ENCODE measurements at regions not wholly inside any gene's neighbourhood (a gene's known extent, or its start where the extent isn't known, plus 50 kb on each side); places are given as distances from the start of the nearest gene placed in this dataset.

DNA sequence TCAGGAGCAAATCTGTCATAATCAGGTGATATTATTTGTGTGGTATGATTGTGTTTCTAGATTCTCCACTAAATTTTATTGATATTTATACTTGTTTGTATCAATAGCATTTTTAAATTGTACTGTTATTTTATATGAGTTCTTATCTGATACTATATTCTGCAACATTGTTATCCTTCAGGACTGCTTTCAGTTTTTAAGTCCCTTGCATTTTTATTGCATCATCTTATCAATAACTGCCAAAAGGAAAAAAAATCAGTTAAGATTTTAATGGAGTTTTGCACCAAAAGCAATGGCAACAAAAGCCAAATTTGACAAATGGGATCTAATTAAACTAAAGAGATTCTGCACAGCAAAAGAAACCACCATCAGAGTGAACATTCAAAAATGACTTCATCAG is 741.3 kb upstream of the CTNND2 start (continued):
- TF ChIP-seq, protein P1, sequence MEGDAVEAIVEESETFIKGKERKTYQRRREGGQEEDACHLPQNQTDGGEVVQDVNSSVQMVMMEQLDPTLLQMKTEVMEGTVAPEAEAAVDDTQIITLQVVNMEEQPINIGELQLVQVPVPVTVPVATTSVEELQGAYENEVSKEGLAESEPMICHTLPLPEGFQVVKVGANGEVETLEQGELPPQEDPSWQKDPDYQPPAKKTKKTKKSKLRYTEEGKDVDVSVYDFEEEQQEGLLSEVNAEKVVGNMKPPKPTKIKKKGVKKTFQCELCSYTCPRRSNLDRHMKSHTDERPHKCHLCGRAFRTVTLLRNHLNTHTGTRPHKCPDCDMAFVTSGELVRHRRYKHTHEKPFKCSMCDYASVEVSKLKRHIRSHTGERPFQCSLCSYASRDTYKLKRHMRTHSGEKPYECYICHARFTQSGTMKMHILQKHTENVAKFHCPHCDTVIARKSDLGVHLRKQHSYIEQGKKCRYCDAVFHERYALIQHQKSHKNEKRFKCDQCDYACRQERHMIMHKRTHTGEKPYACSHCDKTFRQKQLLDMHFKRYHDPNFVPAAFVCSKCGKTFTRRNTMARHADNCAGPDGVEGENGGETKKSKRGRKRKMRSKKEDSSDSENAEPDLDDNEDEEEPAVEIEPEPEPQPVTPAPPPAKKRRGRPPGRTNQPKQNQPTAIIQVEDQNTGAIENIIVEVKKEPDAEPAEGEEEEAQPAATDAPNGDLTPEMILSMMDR (conservative IDR thresholded peaks at IDR 0.05; ENCODE audit: low read depth in 2 of 2), result no peak
- TF ChIP-seq EZH2 (IDR thresholded peaks at IDR 0.05; ENCODE audit: low read depth, unreplicated experiment), result no peak
- no peak for TF ChIP-seq ZNF114 (CRISPR knock-in tag; IDR thresholded peaks at IDR 0.05)

DNA sequence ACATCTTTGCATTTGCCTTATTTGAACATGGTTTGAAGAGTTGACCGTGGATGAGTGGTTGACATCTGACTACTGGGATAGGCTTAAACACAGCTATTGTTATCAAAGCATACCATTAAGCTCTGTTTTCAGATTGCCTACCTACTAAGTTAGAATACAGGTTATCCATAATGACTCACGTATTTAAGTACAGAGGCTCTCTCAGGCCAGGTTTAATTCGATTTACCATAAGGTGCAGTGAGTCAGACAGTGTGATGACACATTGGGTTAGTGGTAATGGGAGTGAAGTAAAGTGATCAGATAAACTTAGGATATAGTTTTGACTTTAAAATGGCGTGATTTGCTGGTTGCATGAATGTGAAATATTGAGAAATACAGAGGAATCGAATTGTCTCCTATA is 732.0 kb upstream of the CTNND2 start:
- no peak for DNase-seq (ENCODE audit: low spot score)
- Histone ChIP-seq H4K20me1 (replicated peaks; ENCODE audit: insufficient read depth) (no peaks in the 10 kb centered on the region), H3K36me3 (ENCODE audit: insufficient read depth) (no peaks in the 10 kb centered on the region), H2AFZ (no peak overlapping the region), H3K27ac (ENCODE audit: low read depth) (no peak overlapping the region), H3K4me1 (ENCODE audit: insufficient read depth) (no peaks in the 10 kb centered on the region; the same call in 1 of the 2 replicates), H3F3A (replicated peaks; ENCODE audit: low read depth) (no peaks in the 10 kb centered on the region), H3K4me3 (no peak overlapping the region), H3K9me2 (ENCODE audit: insufficient read depth) (no peaks in the 10 kb centered on the region), H3K27me3 (ENCODE audit: insufficient read depth) (no peaks in the 10 kb centered on the region), H3K4me2 (no peak overlapping the region), H3K79me2 (replicated peaks; ENCODE audit: insufficient read depth) (peaks cover 5% of the 10 kb centered on the region)
- ATAC-seq, result no peak
- Mint-ChIP-seq H3K9me3 (peaks cover 3% of the 10 kb centered on the region; the same call in 2 of the 3 replicates), H3K27me3 (ENCODE audit: insufficient read depth, low read depth, poor library complexity) (peaks cover 3% of the 10 kb centered on the region), H3K4me3 (no peak overlapping the region), H3K27ac (no peak overlapping the region), H3K36me3 (ENCODE audit: low read depth) (peaks cover 22% of the 10 kb centered on the region), H3K4me1 (peaks cover 8% of the 10 kb centered on the region; the same call in 2 of the 3 replicates)
- TF ChIP-seq, protein P2, sequence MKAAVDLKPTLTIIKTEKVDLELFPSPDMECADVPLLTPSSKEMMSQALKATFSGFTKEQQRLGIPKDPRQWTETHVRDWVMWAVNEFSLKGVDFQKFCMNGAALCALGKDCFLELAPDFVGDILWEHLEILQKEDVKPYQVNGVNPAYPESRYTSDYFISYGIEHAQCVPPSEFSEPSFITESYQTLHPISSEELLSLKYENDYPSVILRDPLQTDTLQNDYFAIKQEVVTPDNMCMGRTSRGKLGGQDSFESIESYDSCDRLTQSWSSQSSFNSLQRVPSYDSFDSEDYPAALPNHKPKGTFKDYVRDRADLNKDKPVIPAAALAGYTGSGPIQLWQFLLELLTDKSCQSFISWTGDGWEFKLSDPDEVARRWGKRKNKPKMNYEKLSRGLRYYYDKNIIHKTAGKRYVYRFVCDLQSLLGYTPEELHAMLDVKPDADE (IDR thresholded peaks at IDR 0.05), result no peak
- TF ChIP-seq POLR2AphosphoS5 (IDR thresholded peaks at IDR 0.05; ENCODE audit: low read depth), result no peak
- TF ChIP-seq, protein P3, sequence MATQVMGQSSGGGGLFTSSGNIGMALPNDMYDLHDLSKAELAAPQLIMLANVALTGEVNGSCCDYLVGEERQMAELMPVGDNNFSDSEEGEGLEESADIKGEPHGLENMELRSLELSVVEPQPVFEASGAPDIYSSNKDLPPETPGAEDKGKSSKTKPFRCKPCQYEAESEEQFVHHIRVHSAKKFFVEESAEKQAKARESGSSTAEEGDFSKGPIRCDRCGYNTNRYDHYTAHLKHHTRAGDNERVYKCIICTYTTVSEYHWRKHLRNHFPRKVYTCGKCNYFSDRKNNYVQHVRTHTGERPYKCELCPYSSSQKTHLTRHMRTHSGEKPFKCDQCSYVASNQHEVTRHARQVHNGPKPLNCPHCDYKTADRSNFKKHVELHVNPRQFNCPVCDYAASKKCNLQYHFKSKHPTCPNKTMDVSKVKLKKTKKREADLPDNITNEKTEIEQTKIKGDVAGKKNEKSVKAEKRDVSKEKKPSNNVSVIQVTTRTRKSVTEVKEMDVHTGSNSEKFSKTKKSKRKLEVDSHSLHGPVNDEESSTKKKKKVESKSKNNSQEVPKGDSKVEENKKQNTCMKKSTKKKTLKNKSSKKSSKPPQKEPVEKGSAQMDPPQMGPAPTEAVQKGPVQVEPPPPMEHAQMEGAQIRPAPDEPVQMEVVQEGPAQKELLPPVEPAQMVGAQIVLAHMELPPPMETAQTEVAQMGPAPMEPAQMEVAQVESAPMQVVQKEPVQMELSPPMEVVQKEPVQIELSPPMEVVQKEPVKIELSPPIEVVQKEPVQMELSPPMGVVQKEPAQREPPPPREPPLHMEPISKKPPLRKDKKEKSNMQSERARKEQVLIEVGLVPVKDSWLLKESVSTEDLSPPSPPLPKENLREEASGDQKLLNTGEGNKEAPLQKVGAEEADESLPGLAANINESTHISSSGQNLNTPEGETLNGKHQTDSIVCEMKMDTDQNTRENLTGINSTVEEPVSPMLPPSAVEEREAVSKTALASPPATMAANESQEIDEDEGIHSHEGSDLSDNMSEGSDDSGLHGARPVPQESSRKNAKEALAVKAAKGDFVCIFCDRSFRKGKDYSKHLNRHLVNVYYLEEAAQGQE (IDR thresholded peaks at IDR 0.05; ENCODE audit: unreplicated experiment), result no peak
- no peak for TF ChIP-seq NANOG (IDR thresholded peaks at IDR 0.05; ENCODE audit: borderline replicate concordance)
- no peak for TF ChIP-seq EZH2 (IDR thresholded peaks at IDR 0.05; ENCODE audit: low read depth, unreplicated experiment)
- TF ChIP-seq EZH2phosphoT487 (IDR thresholded peaks at IDR 0.05; ENCODE audit: unreplicated experiment), result no peak
- TF ChIP-seq ZNF331 (CRISPR knock-in tag; IDR thresholded peaks at IDR 0.05; ENCODE audit: low read depth), result no peak
- no peak for TF ChIP-seq ZNF114 (CRISPR knock-in tag; IDR thresholded peaks at IDR 0.05)
- TF ChIP-seq, protein P4, sequence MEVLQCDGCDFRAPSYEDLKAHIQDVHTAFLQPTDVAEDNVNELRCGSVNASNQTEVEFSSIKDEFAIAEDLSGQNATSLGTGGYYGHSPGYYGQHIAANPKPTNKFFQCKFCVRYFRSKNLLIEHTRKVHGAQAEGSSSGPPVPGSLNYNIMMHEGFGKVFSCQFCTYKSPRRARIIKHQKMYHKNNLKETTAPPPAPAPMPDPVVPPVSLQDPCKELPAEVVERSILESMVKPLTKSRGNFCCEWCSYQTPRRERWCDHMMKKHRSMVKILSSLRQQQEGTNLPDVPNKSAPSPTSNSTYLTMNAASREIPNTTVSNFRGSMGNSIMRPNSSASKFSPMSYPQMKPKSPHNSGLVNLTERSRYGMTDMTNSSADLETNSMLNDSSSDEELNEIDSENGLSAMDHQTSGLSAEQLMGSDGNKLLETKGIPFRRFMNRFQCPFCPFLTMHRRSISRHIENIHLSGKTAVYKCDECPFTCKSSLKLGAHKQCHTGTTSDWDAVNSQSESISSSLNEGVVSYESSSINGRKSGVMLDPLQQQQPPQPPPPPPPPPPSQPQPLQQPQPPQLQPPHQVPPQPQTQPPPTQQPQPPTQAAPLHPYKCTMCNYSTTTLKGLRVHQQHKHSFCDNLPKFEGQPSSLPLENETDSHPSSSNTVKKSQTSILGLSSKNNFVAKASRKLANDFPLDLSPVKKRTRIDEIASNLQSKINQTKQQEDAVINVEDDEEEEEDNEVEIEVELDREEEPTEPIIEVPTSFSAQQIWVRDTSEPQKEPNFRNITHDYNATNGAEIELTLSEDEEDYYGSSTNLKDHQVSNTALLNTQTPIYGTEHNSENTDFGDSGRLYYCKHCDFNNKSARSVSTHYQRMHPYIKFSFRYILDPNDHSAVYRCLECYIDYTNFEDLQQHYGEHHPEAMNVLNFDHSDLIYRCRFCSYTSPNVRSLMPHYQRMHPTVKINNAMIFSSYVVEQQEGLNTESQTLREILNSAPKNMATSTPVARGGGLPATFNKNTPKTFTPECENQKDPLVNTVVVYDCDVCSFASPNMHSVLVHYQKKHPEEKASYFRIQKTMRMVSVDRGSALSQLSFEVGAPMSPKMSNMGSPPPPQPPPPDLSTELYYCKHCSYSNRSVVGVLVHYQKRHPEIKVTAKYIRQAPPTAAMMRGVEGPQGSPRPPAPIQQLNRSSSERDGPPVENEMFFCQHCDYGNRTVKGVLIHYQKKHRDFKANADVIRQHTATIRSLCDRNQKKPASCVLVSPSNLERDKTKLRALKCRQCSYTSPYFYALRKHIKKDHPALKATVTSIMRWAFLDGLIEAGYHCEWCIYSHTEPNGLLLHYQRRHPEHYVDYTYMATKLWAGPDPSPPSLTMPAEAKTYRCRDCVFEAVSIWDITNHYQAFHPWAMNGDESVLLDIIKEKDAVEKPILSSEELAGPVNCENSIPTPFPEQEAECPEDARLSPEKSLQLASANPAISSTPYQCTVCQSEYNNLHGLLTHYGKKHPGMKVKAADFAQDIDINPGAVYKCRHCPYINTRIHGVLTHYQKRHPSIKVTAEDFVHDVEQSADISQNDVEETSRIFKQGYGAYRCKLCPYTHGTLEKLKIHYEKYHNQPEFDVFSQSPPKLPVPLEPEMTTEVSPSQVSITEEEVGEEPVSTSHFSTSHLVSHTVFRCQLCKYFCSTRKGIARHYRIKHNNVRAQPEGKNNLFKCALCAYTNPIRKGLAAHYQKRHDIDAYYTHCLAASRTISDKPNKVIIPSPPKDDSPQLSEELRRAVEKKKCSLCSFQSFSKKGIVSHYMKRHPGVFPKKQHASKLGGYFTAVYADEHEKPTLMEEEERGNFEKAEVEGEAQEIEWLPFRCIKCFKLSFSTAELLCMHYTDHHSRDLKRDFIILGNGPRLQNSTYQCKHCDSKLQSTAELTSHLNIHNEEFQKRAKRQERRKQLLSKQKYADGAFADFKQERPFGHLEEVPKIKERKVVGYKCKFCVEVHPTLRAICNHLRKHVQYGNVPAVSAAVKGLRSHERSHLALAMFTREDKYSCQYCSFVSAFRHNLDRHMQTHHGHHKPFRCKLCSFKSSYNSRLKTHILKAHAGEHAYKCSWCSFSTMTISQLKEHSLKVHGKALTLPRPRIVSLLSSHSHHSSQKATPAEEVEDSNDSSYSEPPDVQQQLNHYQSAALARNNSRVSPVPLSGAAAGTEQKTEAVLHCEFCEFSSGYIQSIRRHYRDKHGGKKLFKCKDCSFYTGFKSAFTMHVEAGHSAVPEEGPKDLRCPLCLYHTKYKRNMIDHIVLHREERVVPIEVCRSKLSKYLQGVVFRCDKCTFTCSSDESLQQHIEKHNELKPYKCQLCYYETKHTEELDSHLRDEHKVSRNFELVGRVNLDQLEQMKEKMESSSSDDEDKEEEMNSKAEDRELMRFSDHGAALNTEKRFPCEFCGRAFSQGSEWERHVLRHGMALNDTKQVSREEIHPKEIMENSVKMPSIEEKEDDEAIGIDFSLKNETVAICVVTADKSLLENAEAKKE (CRISPR knock-in tag; IDR thresholded peaks at IDR 0.05), result no peak
- no peak for TF ChIP-seq STAT1 (IDR thresholded peaks at IDR 0.05; ENCODE audit: unreplicated experiment)
- TF ChIP-seq JUNB (IDR thresholded peaks at IDR 0.05; ENCODE audit: unreplicated experiment), result no peak

Data from GM23338 (cell line).